Stimulated activated memory B cell treated with anti-CD40 and anti-IgM and Interleukin-4, amounts not matched to agents 10 μg/mL and 1 μg/mL and 100 μg/mL, for 72 hours (primary cell): ENCODE measurements at regions not wholly inside any gene's neighbourhood (a gene's known extent, or its start where the extent isn't known, plus 50 kb on each side); places are given as distances from the start of the nearest gene placed in this dataset.

Experiments used
- ATAC-seq: fragments of 150-1000 bp; cut with Tn5 transposase; 2 replicates; pipeline ENCODE4 v1.10.0; 2021
- H3K27ac Mint-ChIP-seq: one replicate; pipeline ENCODE4 v1.8.0; 2022; ENCODE audit warnings: mild to moderate bottlenecking, mixed read lengths
- H3K27me3 Mint-ChIP-seq: one replicate; pipeline ENCODE4 v1.8.0; 2022; ENCODE audit warnings: mixed read lengths
- H3K36me3 Mint-ChIP-seq: one replicate; pipeline ENCODE4 v1.8.0; 2022; ENCODE audit warnings: mixed read lengths
- H3K4me1 Mint-ChIP-seq: one replicate; pipeline ENCODE4 v1.8.0; 2022; ENCODE audit warnings: mixed read lengths
- H3K4me3 Mint-ChIP-seq: one replicate; pipeline ENCODE4 v1.8.0; 2022; ENCODE audit warnings: mild to moderate bottlenecking, moderate library complexity, mixed read lengths
- H3K9me3 Mint-ChIP-seq: one replicate; pipeline ENCODE4 v1.8.0; 2022; ENCODE audit warnings: mixed read lengths

DNA sequence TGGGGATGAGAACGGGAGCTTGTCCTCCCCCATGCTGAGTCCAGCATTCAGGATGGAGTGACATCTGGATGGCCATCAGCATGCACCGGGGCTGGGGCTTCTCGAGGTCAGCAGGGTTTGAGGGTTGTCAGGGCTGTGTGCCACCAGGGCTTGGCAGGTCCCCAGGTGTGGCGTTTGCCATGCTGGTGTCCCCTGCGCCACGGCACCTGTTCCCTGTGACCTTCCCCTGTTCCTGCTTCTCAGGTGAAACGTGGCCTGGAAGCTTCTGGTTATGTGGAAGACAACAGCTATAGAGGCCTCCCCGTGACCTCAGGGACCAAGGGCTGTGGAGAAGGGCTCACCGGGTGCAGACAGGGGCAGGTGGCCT lies 152.4 kb downstream of the KIF26A start:
- H3K36me3 Mint-ChIP-seq = no peaks in the 10 kb centered on the region
- H3K4me1 Mint-ChIP-seq = no peaks in the 10 kb centered on the region
- peaks cover 10% of the 10 kb centered on the region for H3K9me3 Mint-ChIP-seq
- peaks cover 28% of the 10 kb centered on the region for H3K27me3 Mint-ChIP-seq
- H3K27ac Mint-ChIP-seq = no peak overlapping the region
- H3K4me3 Mint-ChIP-seq = no peak overlapping the region
- no peak for ATAC-seq

DNA sequence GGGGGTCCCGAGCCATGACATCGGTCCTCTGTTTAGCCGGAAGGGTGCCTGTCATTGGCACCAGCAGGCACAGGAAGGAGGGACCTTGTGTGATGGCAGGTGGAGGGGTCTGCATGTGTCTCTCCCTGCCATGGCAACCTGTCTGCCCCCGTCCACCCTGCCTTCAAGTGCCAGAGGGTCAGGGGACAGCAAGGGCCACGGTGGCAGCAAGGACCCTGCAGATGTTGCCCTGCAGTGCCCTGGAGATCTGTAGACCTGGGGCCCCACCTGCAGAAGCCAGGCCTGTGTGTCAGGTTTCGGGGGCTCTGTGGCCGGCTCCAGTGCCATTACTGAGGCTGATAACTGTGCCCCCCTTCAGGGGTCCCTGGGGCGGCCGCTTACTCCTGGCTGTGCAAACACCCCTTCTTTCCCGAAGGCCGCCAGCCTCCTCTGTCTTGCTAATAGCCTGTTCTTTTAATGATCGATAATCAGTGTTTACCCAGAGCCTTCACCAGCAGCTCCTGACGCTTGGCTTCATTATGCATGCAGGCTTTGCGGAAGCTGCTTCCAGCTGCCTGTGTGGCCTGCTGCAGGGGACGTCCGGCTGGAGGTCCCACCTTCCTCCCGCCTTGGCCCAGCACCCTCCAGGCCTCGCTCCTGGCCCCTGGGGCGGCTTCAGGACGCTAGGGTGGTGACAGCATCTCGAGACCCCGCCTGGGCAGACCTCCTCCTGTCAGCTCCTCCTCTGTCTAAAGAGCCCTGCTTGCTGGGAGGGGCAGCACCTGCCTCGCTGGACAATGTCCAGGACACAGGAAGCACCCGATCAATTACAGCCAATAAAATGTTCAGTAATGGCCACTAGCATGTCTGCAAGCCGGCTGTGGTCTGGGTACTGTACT lies 153.0 kb downstream of the KIF26A start:
- Mint-ChIP-seq H3K9me3 (peaks cover 10% of the 10 kb centered on the region), H3K4me1 (no peaks in the 10 kb centered on the region), H3K4me3 (no peak overlapping the region), H3K27ac (no peak overlapping the region), H3K27me3 (peaks cover 34% of the 10 kb centered on the region), H3K36me3 (no peaks in the 10 kb centered on the region)
- no peak for ATAC-seq

DNA sequence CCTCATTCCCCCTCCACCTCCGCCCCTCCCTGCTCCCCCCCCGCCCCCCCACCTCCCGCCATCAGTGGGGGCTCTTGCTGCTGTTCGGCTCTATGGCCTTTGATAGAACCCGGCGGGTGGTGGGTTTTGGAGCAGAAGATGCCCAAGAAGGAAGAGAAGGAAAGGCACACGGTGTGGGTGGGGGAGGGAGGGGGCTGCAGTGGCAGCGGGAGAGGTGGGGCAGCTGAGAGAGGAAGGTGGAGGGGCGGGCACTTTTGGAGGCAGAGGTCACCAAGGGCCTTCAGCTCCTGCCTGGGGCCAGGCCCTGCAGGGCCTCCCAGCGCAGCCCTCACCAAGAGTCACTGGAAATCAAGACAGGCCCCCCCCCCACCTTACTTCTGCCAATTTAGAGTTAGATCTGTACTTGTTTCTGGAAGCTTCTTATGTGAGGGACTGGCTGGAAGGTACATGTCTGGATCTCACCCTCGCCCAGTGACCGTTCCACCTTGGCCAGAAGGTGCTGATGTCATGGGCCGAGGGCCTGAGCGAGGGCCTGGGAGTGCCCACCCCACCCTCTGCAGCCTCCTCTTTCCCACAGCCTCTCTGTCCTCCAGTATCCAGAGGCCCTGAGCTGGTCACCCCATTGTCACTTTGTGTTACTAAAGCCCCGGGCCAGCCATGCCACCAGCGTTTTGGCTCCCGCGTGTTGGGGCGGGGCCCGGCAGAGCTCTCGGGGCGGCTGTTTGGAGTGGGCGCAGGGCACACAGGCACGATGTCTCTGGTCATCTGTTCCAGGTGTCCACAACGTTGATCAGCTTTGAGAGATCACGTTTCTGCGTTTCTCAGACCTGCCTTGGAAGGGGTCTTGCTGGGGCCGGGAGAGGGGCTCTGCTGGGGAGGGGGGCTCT lies 153.9 kb downstream of the KIF26A start:
- no peak for ATAC-seq
- Mint-ChIP-seq H3K4me3 (no peak overlapping the region), H3K9me3 (peaks cover 10% of the 10 kb centered on the region), H3K27me3 (peaks cover 38% of the 10 kb centered on the region), H3K36me3 (no peaks in the 10 kb centered on the region), H3K27ac (no peak overlapping the region), H3K4me1 (no peaks in the 10 kb centered on the region)

DNA sequence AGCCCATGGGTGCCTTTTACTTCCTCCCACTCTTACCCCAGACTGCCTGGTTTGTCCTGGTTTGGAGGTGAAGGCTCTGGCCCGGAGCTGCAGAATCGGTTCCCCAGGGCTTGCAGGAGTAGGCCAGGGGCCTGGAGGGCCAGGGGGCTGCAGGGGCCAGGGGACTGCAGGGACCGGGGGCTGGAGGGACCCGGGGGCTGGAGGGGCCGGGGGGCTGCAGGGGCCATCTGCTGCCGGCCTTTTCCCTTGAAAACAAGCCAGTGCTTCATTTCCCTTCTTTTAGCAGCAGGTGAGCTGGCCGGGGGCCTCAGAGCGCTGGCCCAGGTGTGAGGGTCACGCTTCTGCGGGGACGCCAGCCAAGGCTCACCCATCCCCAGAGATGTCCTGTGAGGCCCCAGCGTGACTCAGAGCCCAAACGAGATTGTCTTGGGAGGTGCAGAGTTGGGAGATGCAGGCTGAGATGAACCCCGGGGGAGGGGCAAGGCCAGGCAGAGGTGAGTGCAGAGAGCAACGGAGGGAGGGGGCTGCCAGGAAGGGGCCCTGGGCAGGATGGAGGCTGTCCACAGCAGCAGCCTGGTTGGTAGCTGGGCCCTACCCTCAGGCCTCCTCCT lies 154.9 kb downstream of the KIF26A start:
- Mint-ChIP-seq H3K4me1 (no peaks in the 10 kb centered on the region), H3K27ac (no peak overlapping the region), H3K36me3 (no peaks in the 10 kb centered on the region), H3K9me3 (peaks cover 10% of the 10 kb centered on the region), H3K27me3 (peaks cover 38% of the 10 kb centered on the region), H3K4me3 (no peak overlapping the region)
- no peak for ATAC-seq

- H3K4me3 Mint-ChIP-seq = no peak overlapping the region
Observed at GRCh38 chr14:104293851-104294627, 155.7 kb downstream of the KIF26A start.

GRCh38 chr14:104294628-104294982 lies 156.2 kb downstream of the KIF26A start:
- Mint-ChIP-seq H3K27ac (no peak overlapping the region), H3K4me1 (no peaks in the 10 kb centered on the region), H3K4me3 (no peak overlapping the region), H3K9me3 (peaks cover 8% of the 10 kb centered on the region), H3K27me3 (peaks cover 38% of the 10 kb centered on the region), H3K36me3 (no peaks in the 10 kb centered on the region)
- ATAC-seq = no peak

More at GRCh38 chr14:104293851-104294627, 155.7 kb downstream of the KIF26A start:
- H3K27ac Mint-ChIP-seq = no peak overlapping the region
- H3K27me3 Mint-ChIP-seq = peaks cover 38% of the 10 kb centered on the region
- ATAC-seq = no peak
- H3K36me3 Mint-ChIP-seq = no peaks in the 10 kb centered on the region
- peaks cover 8% of the 10 kb centered on the region for H3K9me3 Mint-ChIP-seq
- no peaks in the 10 kb centered on the region for H3K4me1 Mint-ChIP-seq

DNA sequence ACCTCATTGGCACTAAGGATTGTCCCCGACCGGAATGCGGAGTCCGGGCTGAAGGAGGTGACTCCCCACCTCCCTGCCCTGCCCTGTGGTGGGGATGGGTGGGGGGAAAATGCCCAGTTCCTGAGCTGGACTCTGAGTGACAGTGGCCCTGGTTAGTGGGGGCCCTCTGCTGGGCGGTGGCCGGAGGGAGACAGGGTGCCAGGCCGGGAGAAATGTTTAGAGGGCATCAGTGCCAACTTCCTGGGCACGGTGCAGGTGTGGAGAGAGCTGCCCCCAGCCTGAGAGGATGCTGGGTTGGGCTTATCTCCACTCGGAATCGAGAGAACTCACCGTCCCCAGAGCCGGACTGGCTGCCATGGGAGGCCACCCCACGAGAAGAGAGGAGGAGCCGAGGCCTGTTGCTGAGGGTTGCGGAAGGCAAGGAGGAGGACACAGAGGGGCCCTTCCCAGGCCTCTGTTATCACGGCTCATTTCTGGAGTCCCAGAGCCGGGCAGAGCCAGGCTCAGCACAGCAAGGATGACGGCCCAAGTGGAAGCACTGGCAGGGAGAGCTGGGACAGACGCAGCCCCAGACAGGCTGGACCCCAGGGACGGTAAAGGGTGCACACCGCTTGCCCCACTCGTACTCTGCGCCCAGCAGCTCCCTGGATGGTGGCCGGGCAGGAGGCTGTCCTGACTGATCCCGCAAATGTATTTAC lies 156.7 kb downstream of the KIF26A start:
- Mint-ChIP-seq H3K27me3 (peaks cover 38% of the 10 kb centered on the region), H3K9me3 (peaks cover 8% of the 10 kb centered on the region), H3K4me3 (no peak overlapping the region), H3K4me1 (no peaks in the 10 kb centered on the region), H3K36me3 (no peaks in the 10 kb centered on the region), H3K27ac (no peak overlapping the region)
- ATAC-seq = no peak

GRCh38 chr14:104295681-104296387 lies 157.4 kb downstream of the KIF26A start:
- Mint-ChIP-seq H3K4me3 (no peak overlapping the region), H3K27ac (no peak overlapping the region), H3K27me3 (peaks cover 38% of the 10 kb centered on the region), H3K4me1 (no peaks in the 10 kb centered on the region), H3K36me3 (no peaks in the 10 kb centered on the region), H3K9me3 (peaks cover 8% of the 10 kb centered on the region)
- no peak for ATAC-seq

DNA sequence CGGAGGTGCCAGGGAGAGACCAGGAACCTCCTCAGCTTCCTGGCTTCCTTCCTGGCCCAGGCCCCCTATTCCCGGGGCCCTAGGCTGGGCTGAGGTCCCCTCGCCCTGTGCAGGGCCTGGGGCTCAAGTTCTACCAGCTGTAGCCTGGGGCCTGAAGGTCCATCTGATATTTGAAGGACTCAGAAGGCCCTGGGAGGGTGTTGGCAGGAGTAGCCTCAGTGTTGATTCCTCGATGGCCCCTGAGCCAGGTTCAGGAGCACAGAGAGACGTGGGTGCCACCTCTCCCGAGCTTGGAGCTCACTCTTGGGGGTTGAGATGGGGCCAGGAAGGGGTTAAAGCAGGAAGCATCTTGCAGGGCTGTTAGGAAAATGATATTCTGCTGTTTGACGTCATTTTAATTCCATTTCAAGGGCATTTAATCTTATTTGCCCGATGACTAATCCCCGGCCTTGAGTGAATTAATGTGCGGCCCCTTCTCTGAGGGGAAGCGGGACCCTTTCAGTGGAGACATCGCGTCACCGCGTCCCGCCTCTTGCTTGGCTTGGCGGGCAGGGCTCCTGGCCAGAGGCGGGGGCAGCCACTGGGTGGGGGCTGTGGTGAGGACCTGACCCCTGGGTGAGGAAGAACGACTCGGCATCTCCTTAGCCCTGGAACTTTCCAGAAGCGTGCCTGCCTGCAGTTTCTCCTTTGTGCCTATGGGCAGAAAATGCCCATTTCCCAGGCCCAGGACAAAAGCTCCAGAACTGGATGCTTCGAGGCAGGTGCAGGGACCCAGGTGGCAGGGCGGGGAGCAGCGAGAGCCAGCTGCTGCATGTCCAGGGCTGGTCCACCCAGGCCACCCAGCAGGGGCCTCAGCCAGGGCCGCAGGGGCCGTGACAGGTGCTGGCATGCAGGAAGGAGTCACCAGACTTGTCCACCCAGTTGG lies 158.3 kb downstream of the KIF26A start:
- Mint-ChIP-seq H3K4me3 (no peak overlapping the region), H3K36me3 (no peaks in the 10 kb centered on the region), H3K9me3 (peaks cover 12% of the 10 kb centered on the region), H3K27me3 (peaks cover 38% of the 10 kb centered on the region), H3K27ac (no peak overlapping the region), H3K4me1 (no peaks in the 10 kb centered on the region)
- no peak for ATAC-seq

DNA sequence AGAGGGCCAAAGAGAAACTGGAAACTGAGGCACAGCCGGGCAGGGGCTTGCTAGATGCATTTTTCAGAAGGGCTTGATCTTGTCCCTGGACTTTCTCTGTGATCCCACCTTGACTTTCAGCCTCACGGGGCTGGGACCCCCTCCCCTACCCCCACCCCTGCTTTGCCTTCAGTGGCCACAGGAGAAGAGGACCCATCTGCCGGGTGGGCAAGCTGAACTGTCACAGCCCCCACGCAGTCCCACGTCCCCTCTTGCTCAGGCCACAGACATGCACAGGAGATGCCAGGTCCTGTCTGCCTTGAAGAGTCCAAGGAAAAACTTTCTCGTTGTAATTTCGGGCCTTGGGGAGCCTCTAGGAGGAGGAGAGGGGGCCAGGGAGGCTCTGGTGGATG lies 158.9 kb downstream of the KIF26A start:
- no peak overlapping the region for H3K4me3 Mint-ChIP-seq
- no peak overlapping the region for H3K27ac Mint-ChIP-seq
- H3K36me3 Mint-ChIP-seq = no peaks in the 10 kb centered on the region
- no peak for ATAC-seq
- no peaks in the 10 kb centered on the region for H3K4me1 Mint-ChIP-seq
- H3K9me3 Mint-ChIP-seq = peaks cover 12% of the 10 kb centered on the region
- H3K27me3 Mint-ChIP-seq = peaks cover 38% of the 10 kb centered on the region

- Mint-ChIP-seq H3K4me3 (no peak overlapping the region), H3K27ac (no peak overlapping the region), H3K27me3 (peaks cover 38% of the 10 kb centered on the region), H3K9me3 (peaks cover 12% of the 10 kb centered on the region), H3K36me3 (no peaks in the 10 kb centered on the region), H3K4me1 (no peaks in the 10 kb centered on the region)
- ATAC-seq = no peak
Observed at GRCh38 chr14:104297721-104298401, 159.5 kb downstream of the KIF26A start.

DNA sequence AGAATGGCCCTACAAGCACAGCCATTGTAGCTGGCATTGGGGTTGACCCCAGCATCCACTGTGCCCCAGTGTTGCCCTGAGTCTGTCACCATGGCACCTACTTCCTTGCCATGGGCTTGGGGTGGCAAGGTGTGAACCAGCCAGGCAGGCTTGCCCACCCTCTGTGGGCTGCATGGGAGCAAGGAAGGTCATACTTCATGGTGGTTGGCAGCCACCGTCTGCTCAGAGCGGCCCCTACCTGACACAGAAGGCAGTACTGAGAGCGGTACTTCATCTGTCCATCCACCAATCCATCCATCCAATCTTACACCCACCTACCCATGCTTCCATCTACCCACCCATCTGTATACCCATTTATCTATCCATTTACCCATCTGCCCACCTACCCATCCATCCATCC lies 160.1 kb downstream of the KIF26A start:
- Mint-ChIP-seq H3K9me3 (peaks cover 12% of the 10 kb centered on the region), H3K4me1 (no peaks in the 10 kb centered on the region), H3K27me3 (peaks cover 33% of the 10 kb centered on the region), H3K36me3 (no peaks in the 10 kb centered on the region), H3K4me3 (no peak overlapping the region), H3K27ac (no peak overlapping the region)
- no peak for ATAC-seq
